ENCODE measurements at regions not wholly inside any gene's neighbourhood (a gene's known extent, or its start where the extent isn't known, plus 50 kb on each side); places are given as distances from the start of the nearest gene placed in this dataset.

GRCh38 chr6:169920359-169921020 is 169.1 kb downstream of the ERMARD start:
- Histone ChIP-seq H3K9me3 (no peaks in the 10 kb centered on the region), H3K27me3 (peaks cover 0 to 3% (median 0%) of the 10 kb centered on the region in 9 donors), H3K4me3 (no peak overlapping the region), H3K27ac (no peak overlapping the region), H3K36me3 (no peaks in the 10 kb centered on the region), H3K4me1 (peaks cover 0 to 14% (median 2%) of the 10 kb centered on the region in 12 donors)
- DNase-seq (no peak), ATAC-seq (no peak)
- 75 to 87% (median 80%) methylated on average over 11 of the region's 11 CpGs for WGBS, 4 donors
- intact Hi-C loops (cut with DNase I) = loop anchor here in 1 of 10 donors (10.0 kb wide), 1 partner anchor 826 kb away; no protein-coding TSS in a partner anchor
- TF ChIP-seq CTCF (IDR thresholded peaks at IDR 0.05) = no peak
- TF ChIP-seq POLR2A (IDR thresholded peaks at IDR 0.05) = no peak

- DNase-seq = no peak
- no peaks in the 10 kb centered on the region for H3K9me3 ChIP-seq
- TF ChIP-seq CTCF (IDR thresholded peaks at IDR 0.05) = no peak
- TF ChIP-seq POLR2A (IDR thresholded peaks at IDR 0.05) = no peak
- intact Hi-C loops (cut with DNase I) = loop anchor here in 1 of 10 donors (10.0 kb wide), 1 partner anchor 74 kb away; no protein-coding TSS in a partner anchor
- peaks cover 0 to 17% (median 2%) of the 10 kb centered on the region in 12 donors for H3K4me1 ChIP-seq
- no peaks in the 10 kb centered on the region for H3K36me3 ChIP-seq
- ATAC-seq = no peak
- H3K27me3 ChIP-seq = peaks cover 0 to 3% (median 0%) of the 10 kb centered on the region in 9 donors
- WGBS, 4 donors = 90 to 93% (median 92%) methylated on average over 26 of the region's 26 CpGs
- no peak overlapping the region for H3K27ac ChIP-seq
- H3K4me3 ChIP-seq = no peak overlapping the region
Measured at GRCh38 chr6:169918954-169919549, 167.6 kb downstream of the ERMARD start.

DNA sequence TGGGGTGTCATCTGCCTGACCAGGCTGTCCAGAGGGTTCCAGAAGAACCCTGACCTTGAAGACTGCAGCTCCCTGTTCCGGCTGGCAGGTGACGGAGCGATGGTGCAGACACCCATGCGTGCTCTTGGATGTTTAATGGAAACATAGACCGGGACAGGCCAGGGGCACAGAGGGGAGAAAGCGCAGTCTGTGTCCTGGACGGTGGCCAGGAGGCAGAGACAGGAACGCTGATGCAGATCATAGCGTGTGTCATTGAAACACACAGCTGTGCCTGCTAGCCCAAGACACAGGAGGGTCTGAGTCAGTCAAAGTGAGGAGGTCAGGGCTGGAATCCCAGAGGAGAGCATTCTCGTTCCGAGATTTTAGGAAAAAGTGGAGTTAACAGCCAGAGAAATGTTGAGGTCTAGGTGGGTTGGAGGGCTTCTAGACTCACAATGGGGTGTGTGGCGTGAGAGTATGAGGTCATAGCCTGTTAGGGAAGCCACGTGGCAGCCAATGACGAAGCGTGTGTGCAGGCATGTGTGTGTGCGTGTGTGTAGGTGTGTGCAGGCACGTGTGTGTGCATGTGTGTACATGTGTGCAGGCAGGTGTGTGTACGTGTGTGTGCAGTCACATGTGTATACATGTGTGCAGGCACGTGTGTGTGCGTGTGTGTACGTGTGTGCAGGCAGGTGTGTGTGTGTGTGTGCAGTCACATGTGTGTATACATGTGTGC is 167.0 kb downstream of the ERMARD start:
- Histone ChIP-seq H3K9me3 (no peaks in the 10 kb centered on the region), H3K27me3 (peaks cover 0 to 3% (median 0%) of the 10 kb centered on the region in 9 donors), H3K4me1 (peaks cover 0 to 17% (median 2%) of the 10 kb centered on the region in 12 donors), H3K36me3 (no peaks in the 10 kb centered on the region), H3K27ac (no peak overlapping the region), H3K4me3 (no peak overlapping the region)
- intact Hi-C loops (cut with DNase I) = loop anchor here in 1 of 10 donors (10.0 kb wide), 1 partner anchor 74 kb away; no protein-coding TSS in a partner anchor
- 81 to 88% (median 84%) methylated on average over 21 of the region's 21 CpGs for WGBS, 4 donors
- TF ChIP-seq CTCF (IDR thresholded peaks at IDR 0.05) = no peak
- TF ChIP-seq POLR2A (IDR thresholded peaks at IDR 0.05) = no peak
- no peak for DNase-seq
- ATAC-seq = no peak

- WGBS, 4 donors = 87 to 91% (median 90%) methylated on average over 3 of the region's 3 CpGs
- no peak overlapping the region for H3K4me3 ChIP-seq
Measured at GRCh38 chr6:169917153-169917552, 165.7 kb downstream of the ERMARD start.

More at GRCh38 chr6:169917153-169917552, 165.7 kb downstream of the ERMARD start:
- ATAC-seq = no peak
- Histone ChIP-seq H3K36me3 (no peaks in the 10 kb centered on the region), H3K27me3 (peaks cover 0 to 3% (median 0%) of the 10 kb centered on the region in 9 donors), H3K4me1 (peaks cover 0 to 17% (median 2%) of the 10 kb centered on the region in 12 donors), H3K9me3 (no peaks in the 10 kb centered on the region), H3K27ac (no peak overlapping the region)
- intact Hi-C loops (cut with DNase I) = loop anchor here in 1 of 10 donors (10.0 kb wide), 1 partner anchor 72 kb away; no protein-coding TSS in a partner anchor
- no peak for TF ChIP-seq POLR2A (IDR thresholded peaks at IDR 0.05)
- TF ChIP-seq CTCF (IDR thresholded peaks at IDR 0.05) = no peak
- no peak for DNase-seq
